Loucy (cell line): ENCODE measurements at regions not wholly inside any gene's neighbourhood (a gene's known extent, or its start where the extent isn't known, plus 50 kb on each side); places are given as distances from the start of the nearest gene placed in this dataset.

Experiments used
- H2AFZ ChIP-seq: fragments of 200-600 bp; sonication (generic); 2 replicates; pipeline ENCODE4 v1.6.0; 2016; ENCODE audit warnings: antibody characterized with exemption, mild to moderate bottlenecking, low read length, moderate library complexity
- H3F3A ChIP-seq: fragments of 200-600 bp; 2 replicates; pipeline ENCODE4 v1.6.0; 2016; ENCODE audit warnings: antibody characterized with exemption, low read depth, mild to moderate bottlenecking
- H3K27me3 ChIP-seq: fragments of 200-600 bp; sonication (generic); 2 replicates; pipeline ENCODE4 v1.6.1; 2014; ENCODE audit warnings: low read length, mild to moderate bottlenecking; ENCODE audit not compliant: insufficient read depth, poor library complexity, severe bottlenecking
- H3K36me3 ChIP-seq: fragments of 200-600 bp; sonication (generic); 2 replicates; pipeline ENCODE4 v1.6.1; 2016; ENCODE audit warnings: low read length; ENCODE audit not compliant: insufficient read depth
- H3K4me1 ChIP-seq: fragments of 200-600 bp; sonication (generic); 2 replicates; pipeline ENCODE4 v1.5.1; 2014; ENCODE audit warnings: low read length, mild to moderate bottlenecking; ENCODE audit not compliant: insufficient read depth, poor library complexity, severe bottlenecking
- H3K4me2 ChIP-seq: fragments of 200-600 bp; sonication (generic); 2 replicates; pipeline ENCODE4 v1.6.0; 2014; ENCODE audit warnings: antibody characterized with exemption, low read length, low read depth, mild to moderate bottlenecking; ENCODE audit not compliant: poor library complexity, severe bottlenecking
- H3K4me3 ChIP-seq: fragments of 200-600 bp; sonication (generic); 2 replicates; pipeline ENCODE4 v1.5.1; 2014; ENCODE audit warnings: low read length, mild to moderate bottlenecking, mixed read lengths; ENCODE audit not compliant: poor library complexity, severe bottlenecking
- H3K79me2 ChIP-seq: fragments of 200-600 bp; sonication (generic); 2 replicates; pipeline ENCODE4 v1.6.1; 2014; ENCODE audit warnings: low read length; ENCODE audit not compliant: insufficient read depth
- H3K9ac ChIP-seq: fragments of 200-600 bp; sonication (generic); 2 replicates; pipeline ENCODE4 v1.6.0; 2014; ENCODE audit warnings: mild to moderate bottlenecking, low read depth, low read length, moderate library complexity; ENCODE audit not compliant: poor library complexity, severe bottlenecking
- H3K9me2 ChIP-seq: fragments of 200-600 bp; sonication (generic); replicated peaks from 2 replicates; pipeline ENCODE4 v1.6.1; 2016; ENCODE audit warnings: low read depth, low read length, mixed read lengths
- H3K9me3 ChIP-seq: fragments of 200-600 bp; sonication (generic); 2 replicates; pipeline ENCODE4 v1.6.1; 2014; ENCODE audit warnings: mild to moderate bottlenecking, antibody characterized with exemption, low read length, low read depth; ENCODE audit not compliant: insufficient read depth
- H4K20me1 ChIP-seq: fragments of 200-600 bp; sonication (generic); 2 replicates; pipeline ENCODE4 v1.6.0; 2014; ENCODE audit warnings: antibody characterized with exemption, low read length, mild to moderate bottlenecking; ENCODE audit not compliant: insufficient read depth, poor library complexity, severe bottlenecking
- EZH2phosphoT487 ChIP-seq: fragments of 200-600 bp; IDR thresholded peaks from 2 replicates; pipeline ENCODE4 v1.6.1; 2018; ENCODE audit warnings: antibody characterized with exemption, mild to moderate bottlenecking, moderate library complexity, borderline replicate concordance
- TF ChIP-seq, protein P1 (sequence below): fragments of 200-600 bp; sonication (generic); conservative IDR thresholded peaks from 2 replicates; pipeline ENCODE4 v1.5.1; 2014; ENCODE audit warnings: mild to moderate bottlenecking, antibody characterized with exemption, low read length

DNA sequence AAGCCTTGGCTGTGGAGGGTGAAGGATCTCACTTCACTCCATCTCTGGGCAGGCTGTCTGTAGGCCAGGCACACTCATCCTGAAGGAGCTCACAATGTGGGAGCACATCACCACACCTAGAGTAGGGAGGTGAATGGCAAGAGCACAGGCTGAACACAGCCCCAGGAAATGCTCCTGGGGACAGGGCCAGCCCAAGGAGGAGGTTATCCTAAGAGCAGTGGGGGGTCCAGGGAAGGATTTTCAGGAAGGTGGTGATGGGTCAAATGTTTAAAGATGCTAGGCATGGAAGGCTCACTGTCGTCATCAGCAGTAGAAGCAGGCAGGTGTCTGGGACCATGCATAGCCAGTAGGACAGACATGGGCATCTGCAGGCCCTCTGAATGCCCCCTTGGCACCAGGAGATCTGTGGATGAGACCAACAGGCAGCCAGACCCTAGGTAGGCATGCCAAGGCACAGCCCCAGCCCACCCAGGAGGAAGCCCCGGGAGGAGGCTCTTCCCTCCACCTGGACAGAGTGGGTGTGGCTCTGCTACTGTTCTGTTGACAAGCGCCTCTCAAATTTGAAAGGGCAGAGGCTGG lies 91.7 kb upstream of the RAB6C start:
- TF ChIP-seq, protein P1, sequence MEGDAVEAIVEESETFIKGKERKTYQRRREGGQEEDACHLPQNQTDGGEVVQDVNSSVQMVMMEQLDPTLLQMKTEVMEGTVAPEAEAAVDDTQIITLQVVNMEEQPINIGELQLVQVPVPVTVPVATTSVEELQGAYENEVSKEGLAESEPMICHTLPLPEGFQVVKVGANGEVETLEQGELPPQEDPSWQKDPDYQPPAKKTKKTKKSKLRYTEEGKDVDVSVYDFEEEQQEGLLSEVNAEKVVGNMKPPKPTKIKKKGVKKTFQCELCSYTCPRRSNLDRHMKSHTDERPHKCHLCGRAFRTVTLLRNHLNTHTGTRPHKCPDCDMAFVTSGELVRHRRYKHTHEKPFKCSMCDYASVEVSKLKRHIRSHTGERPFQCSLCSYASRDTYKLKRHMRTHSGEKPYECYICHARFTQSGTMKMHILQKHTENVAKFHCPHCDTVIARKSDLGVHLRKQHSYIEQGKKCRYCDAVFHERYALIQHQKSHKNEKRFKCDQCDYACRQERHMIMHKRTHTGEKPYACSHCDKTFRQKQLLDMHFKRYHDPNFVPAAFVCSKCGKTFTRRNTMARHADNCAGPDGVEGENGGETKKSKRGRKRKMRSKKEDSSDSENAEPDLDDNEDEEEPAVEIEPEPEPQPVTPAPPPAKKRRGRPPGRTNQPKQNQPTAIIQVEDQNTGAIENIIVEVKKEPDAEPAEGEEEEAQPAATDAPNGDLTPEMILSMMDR, result no peak
- no peak for TF ChIP-seq EZH2phosphoT487
- no peaks in the 10 kb centered on the region for H3K79me2 ChIP-seq
- H3K4me1 ChIP-seq, result no peaks in the 10 kb centered on the region
- H3K4me3 ChIP-seq, result no peak overlapping the region
- no peak overlapping the region for H2AFZ ChIP-seq
- H3K27me3 ChIP-seq, result peaks cover 5% of the 10 kb centered on the region
- H3F3A ChIP-seq, result no peaks in the 10 kb centered on the region
- H3K9ac ChIP-seq, result no peak overlapping the region
- H3K36me3 ChIP-seq, result no peaks in the 10 kb centered on the region
- H3K4me2 ChIP-seq, result no peak overlapping the region
- H3K9me3 ChIP-seq, result no peaks in the 10 kb centered on the region
- no peaks in the 10 kb centered on the region for H4K20me1 ChIP-seq
- H3K9me2 ChIP-seq, result no peaks in the 10 kb centered on the region

DNA sequence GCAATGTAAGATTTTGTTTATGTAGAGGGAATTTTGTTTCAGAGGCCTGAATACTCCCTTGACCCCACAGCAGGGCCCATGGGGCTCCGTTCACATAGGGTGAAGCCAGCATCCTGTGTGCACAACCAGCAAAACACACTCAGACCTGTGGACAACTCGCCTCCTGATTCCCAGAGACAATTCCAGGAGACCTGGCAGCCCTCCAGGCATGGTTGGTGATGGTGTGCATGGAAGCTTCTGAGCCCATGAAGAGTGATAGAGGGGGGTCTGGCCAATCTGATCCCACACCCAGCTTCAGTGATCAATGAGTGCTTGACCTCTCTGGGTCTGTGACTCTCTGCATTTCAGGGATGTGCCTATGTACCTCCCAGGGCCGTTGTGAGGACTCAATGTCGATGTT lies 91.0 kb upstream of the RAB6C start:
- Histone ChIP-seq H2AFZ (no peak overlapping the region), H3K4me2 (no peak overlapping the region), H3K4me3 (no peak overlapping the region), H3K36me3 (no peaks in the 10 kb centered on the region), H3K9me3 (no peaks in the 10 kb centered on the region), H3K9me2 (no peaks in the 10 kb centered on the region), H3K79me2 (no peaks in the 10 kb centered on the region), H3K4me1 (no peaks in the 10 kb centered on the region), H3F3A (no peaks in the 10 kb centered on the region), H3K27me3 (peaks cover 5% of the 10 kb centered on the region), H3K9ac (no peak overlapping the region), H4K20me1 (no peaks in the 10 kb centered on the region)
- TF ChIP-seq, protein P1, result no peak
- no peak for TF ChIP-seq EZH2phosphoT487

DNA sequence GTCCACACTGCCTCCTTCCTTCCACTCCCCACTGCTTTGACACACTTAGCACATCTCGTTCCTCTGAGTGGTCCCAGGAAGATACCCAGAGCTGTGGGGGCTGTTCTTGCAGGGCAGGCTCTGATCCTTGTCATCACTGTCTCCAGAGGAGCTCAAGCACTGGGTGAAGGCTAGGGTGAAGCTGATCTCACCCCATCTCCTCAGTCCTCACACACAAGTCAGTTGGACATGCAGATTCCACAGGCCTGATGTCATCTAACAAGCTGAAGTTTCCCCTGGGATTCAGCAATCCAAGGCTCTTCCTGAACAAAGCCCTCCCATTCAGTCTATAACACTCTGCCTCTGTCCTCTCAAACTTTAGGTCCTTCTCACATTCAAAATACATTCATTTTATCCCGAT lies 90.6 kb upstream of the RAB6C start:
- no peaks in the 10 kb centered on the region for H3K79me2 ChIP-seq

More for the DNA sequence above, 90.6 kb upstream of the RAB6C start:
- peaks cover 5% of the 10 kb centered on the region for H3K27me3 ChIP-seq
- H3K9me2 ChIP-seq, result no peaks in the 10 kb centered on the region
- H4K20me1 ChIP-seq, result no peaks in the 10 kb centered on the region
- H3K4me2 ChIP-seq, result no peak overlapping the region
- no peak overlapping the region for H2AFZ ChIP-seq
- no peak overlapping the region for H3K4me3 ChIP-seq
- H3K4me1 ChIP-seq, result no peaks in the 10 kb centered on the region
- no peaks in the 10 kb centered on the region for H3K9me3 ChIP-seq
- H3F3A ChIP-seq, result no peaks in the 10 kb centered on the region
- H3K9ac ChIP-seq, result no peak overlapping the region
- TF ChIP-seq EZH2phosphoT487, result no peak
- TF ChIP-seq, protein P1, result no peak
- no peaks in the 10 kb centered on the region for H3K36me3 ChIP-seq
